ENCODE measurements at regions not wholly inside any gene's neighbourhood (a gene's known extent, or its start where the extent isn't known, plus 50 kb on each side); places are given as distances from the start of the nearest gene placed in this dataset.
"Not testable (repeated sequence)": the region's sequence is repeated elsewhere in the genome, so short reads cannot be mapped to it uniquely, and the experiment has no call there.

DNA sequence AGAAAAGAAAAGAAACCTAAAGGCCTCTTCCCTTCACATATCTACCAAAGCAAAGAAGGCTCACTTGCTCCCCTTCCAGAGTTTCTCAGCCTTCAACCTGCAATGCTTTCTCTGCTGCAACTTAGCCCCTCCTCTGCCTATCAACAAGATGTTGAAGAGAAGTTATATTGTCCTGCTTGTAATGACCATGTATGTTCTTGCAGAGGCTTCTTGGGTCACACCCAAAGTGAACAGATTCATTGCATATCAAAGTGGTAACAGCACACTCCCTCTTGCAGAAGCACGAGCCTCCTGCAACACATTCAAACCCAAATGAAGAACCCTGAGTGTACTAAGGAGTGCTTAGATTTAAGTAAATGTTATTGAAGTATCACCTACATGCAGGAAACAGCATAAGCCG is 494.3 kb downstream of the NTRK2 start:
- H3K4me3 ChIP-seq (ENCODE audit: low read length), result no peak overlapping the region
- H3K27ac ChIP-seq (ENCODE audit: low read length), result no peak overlapping the region
- no peaks in the 10 kb centered on the region for H3K9me3 ChIP-seq (ENCODE audit: control insufficient read depth, low read depth, low read length)
- H3K27me3 ChIP-seq (ENCODE audit: control insufficient read depth, insufficient read depth, low read length), result no peaks in the 10 kb centered on the region
- H3K4me1 ChIP-seq (ENCODE audit: control insufficient read depth, low read depth, low read length), result peaks cover 9% of the 10 kb centered on the region
- no peak overlapping the region for H3K9ac ChIP-seq (ENCODE audit: low read length)
- no peaks in the 10 kb centered on the region for H3K36me3 ChIP-seq (ENCODE audit: control insufficient read depth, low read depth, low read length)

DNA sequence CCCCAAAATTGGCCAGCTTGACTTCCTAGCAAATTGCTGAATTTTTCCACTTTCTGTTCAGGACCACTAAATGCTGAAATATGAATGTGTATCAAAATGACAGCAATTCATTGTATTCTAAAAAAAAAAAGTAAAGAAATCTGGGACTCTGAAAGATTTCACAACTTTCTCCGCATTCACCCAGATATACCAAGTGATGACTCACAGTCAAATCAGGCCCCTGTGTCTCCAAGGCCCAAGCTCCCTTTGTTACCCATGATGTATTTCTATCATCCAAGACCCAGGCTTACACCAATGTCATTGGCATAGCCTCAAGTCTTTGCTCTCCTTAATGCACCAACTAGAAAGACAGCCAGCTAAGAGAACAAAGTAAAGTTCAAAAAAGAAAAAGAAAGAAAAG is 493.9 kb downstream of the NTRK2 start:
- Histone ChIP-seq H3K9me3 (ENCODE audit: control insufficient read depth, low read depth, low read length) (no peaks in the 10 kb centered on the region), H3K4me1 (ENCODE audit: control insufficient read depth, low read depth, low read length) (peaks cover 11% of the 10 kb centered on the region), H3K27me3 (ENCODE audit: control insufficient read depth, insufficient read depth, low read length) (no peaks in the 10 kb centered on the region), H3K27ac (ENCODE audit: low read length) (no peak overlapping the region), H3K4me3 (ENCODE audit: low read length) (no peak overlapping the region), H3K36me3 (ENCODE audit: control insufficient read depth, low read depth, low read length) (no peaks in the 10 kb centered on the region), H3K9ac (ENCODE audit: low read length) (no peak overlapping the region)

DNA sequence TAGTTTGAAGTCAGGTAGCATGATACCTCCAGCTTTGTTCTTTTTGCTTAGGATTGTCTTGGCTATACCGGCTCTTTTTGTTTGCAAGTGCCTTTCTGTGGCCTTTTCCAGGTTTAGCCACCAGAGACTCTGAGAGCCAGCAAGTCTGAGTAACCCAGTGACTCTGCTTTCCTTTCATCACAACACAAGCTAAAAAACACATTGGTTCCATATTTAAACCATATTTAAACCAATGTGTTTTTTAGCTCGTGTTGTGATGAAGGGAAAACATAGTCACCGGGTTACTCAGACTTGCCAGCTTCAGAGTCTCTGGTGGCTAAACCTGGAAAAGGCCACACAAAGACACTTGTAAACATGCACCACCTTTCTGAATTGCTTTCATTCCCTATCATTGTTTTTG is 493.3 kb downstream of the NTRK2 start:
- Histone ChIP-seq H3K27me3 (ENCODE audit: control insufficient read depth, insufficient read depth, low read length) (no peaks in the 10 kb centered on the region), H3K4me3 (ENCODE audit: low read length) (no peak overlapping the region), H3K9ac (ENCODE audit: low read length) (no peak overlapping the region), H3K36me3 (ENCODE audit: control insufficient read depth, low read depth, low read length) (no peaks in the 10 kb centered on the region), H3K4me1 (ENCODE audit: control insufficient read depth, low read depth, low read length) (peaks cover 13% of the 10 kb centered on the region), H3K9me3 (ENCODE audit: control insufficient read depth, low read depth, low read length) (no peaks in the 10 kb centered on the region), H3K27ac (ENCODE audit: low read length) (no peak overlapping the region)

DNA sequence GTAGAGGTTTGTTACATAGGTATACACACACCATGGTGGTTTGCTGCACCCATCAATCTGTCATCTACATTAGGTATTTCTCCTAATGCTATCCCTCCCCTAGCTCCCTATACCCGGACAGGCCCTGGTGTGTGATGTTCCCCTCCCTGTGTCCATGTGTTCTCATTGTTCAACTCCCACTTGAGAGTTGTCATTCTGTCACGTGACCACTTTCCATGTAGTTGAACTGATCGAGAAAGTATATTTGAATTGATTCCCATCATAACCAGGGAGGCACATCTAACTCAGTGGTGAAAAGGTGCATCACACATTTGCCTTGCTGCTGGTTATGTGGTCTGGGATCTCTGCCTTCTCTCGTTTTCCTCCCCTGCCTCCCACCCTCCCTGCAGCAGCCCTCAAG is 491.4 kb downstream of the NTRK2 start:
- H3K9me3 ChIP-seq (ENCODE audit: control insufficient read depth, low read depth, low read length); H3K9ac ChIP-seq (ENCODE audit: low read length); H3K4me3 ChIP-seq (ENCODE audit: low read length); H3K4me1 ChIP-seq (ENCODE audit: control insufficient read depth, low read depth, low read length); H3K27me3 ChIP-seq (ENCODE audit: control insufficient read depth, insufficient read depth, low read length); H3K36me3 ChIP-seq (ENCODE audit: control insufficient read depth, low read depth, low read length); H3K27ac ChIP-seq (ENCODE audit: low read length): not testable (repeated sequence)

DNA sequence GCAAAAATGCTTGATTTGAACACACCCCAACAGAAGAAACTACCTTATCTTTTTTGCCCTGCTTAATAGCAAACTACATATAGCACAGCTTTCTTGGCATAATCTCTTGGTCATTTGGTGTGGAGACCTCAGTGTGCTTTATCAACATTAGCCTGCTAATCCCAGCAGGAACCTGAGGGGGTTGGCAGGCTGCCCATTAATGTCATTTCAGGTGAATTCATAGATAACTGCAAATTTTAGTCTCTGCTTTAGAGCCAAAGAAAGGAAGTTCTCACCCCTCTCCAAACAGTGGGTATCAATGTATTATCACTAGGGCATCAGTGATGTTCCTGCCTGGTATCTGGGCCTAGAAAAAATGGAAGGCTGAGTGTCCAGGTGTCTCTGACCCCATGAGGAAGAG is 489.0 kb downstream of the NTRK2 start:
- H3K9ac ChIP-seq (ENCODE audit: low read length), result no peak overlapping the region
- H3K27ac ChIP-seq (ENCODE audit: low read length), result no peak overlapping the region
- H3K4me1 ChIP-seq (ENCODE audit: control insufficient read depth, low read depth, low read length), result peaks cover 8% of the 10 kb centered on the region
- no peaks in the 10 kb centered on the region for H3K9me3 ChIP-seq (ENCODE audit: control insufficient read depth, low read depth, low read length)
- no peaks in the 10 kb centered on the region for H3K27me3 ChIP-seq (ENCODE audit: control insufficient read depth, insufficient read depth, low read length)
- no peaks in the 10 kb centered on the region for H3K36me3 ChIP-seq (ENCODE audit: control insufficient read depth, low read depth, low read length)
- H3K4me3 ChIP-seq (ENCODE audit: low read length), result no peak overlapping the region

DNA sequence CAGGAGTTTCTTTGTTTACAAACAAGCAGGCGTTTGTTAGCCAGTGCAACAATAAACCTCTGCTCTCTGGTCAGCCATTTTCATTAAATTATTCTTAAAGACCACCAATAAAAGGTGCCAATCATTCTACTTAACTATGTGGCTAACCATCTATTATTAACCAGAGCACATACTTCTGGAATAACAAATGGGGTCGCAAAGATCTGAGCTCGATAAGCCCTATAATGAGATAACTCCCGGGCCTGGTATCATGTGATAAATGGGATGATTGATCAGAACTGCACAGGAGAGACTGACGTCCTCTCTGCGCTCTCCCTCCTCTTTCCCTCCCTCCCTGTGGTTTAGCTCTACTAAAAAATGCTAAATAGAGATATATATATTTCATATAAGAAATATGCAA is 488.2 kb downstream of the NTRK2 start:
- Histone ChIP-seq H3K36me3 (ENCODE audit: control insufficient read depth, low read depth, low read length) (no peaks in the 10 kb centered on the region), H3K27me3 (ENCODE audit: control insufficient read depth, insufficient read depth, low read length) (no peaks in the 10 kb centered on the region), H3K27ac (ENCODE audit: low read length) (no peak overlapping the region), H3K9me3 (ENCODE audit: control insufficient read depth, low read depth, low read length) (no peaks in the 10 kb centered on the region), H3K4me3 (ENCODE audit: low read length) (no peak overlapping the region), H3K9ac (ENCODE audit: low read length) (no peak overlapping the region), H3K4me1 (ENCODE audit: control insufficient read depth, low read depth, low read length) (peaks cover 8% of the 10 kb centered on the region)

DNA sequence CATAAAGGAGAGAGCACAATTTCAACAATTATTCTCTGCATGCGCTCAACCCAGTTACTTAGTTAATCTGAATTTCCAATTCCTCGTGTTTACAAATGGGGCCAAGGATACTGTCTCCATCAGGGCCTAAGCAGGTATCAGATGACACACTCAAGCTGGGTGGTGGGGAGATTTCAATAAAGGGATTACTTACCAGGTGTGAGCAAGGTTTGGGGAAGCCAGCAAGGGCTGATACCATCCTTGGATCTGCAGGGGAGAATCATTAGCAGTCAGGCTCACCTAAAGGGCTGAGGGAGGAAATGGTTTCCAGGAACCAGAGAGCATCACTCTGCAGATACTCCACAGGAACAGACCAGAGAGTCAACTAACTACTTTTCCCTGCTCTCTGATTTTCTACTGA is 487.1 kb downstream of the NTRK2 start:
- Histone ChIP-seq H3K36me3 (ENCODE audit: control insufficient read depth, low read depth, low read length) (no peaks in the 10 kb centered on the region), H3K9ac (ENCODE audit: low read length) (no peak overlapping the region), H3K9me3 (ENCODE audit: control insufficient read depth, low read depth, low read length) (no peaks in the 10 kb centered on the region), H3K27me3 (ENCODE audit: control insufficient read depth, insufficient read depth, low read length) (no peaks in the 10 kb centered on the region), H3K4me1 (ENCODE audit: control insufficient read depth, low read depth, low read length) (peaks cover 8% of the 10 kb centered on the region), H3K4me3 (ENCODE audit: low read length) (no peak overlapping the region), H3K27ac (ENCODE audit: low read length) (no peak overlapping the region)

DNA sequence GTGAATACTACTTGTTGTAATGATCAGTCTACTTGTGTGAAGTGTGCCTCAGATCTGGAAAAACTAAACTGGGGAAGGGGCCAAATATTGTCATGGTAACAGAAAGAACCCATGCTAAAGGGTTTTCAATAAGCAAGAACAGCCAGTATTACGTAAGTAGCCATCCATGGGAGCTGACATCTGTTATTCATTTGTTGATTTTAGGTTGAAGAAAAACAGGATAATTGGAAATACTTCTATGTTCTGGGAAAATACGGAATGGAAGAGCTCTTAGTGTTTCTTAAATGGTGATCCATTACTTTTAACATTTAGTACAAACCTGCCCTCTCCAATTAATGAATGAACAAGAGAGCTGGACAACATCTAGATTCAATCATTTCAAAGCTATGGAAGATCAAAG is 485.8 kb downstream of the NTRK2 start:
- no peaks in the 10 kb centered on the region for H3K36me3 ChIP-seq (ENCODE audit: control insufficient read depth, low read depth, low read length)
- H3K4me1 ChIP-seq (ENCODE audit: control insufficient read depth, low read depth, low read length), result peaks cover 8% of the 10 kb centered on the region
- no peaks in the 10 kb centered on the region for H3K9me3 ChIP-seq (ENCODE audit: control insufficient read depth, low read depth, low read length)
- H3K27ac ChIP-seq (ENCODE audit: low read length), result no peak overlapping the region
- no peak overlapping the region for H3K9ac ChIP-seq (ENCODE audit: low read length)
- no peak overlapping the region for H3K4me3 ChIP-seq (ENCODE audit: low read length)
- H3K27me3 ChIP-seq (ENCODE audit: control insufficient read depth, insufficient read depth, low read length), result no peaks in the 10 kb centered on the region

DNA sequence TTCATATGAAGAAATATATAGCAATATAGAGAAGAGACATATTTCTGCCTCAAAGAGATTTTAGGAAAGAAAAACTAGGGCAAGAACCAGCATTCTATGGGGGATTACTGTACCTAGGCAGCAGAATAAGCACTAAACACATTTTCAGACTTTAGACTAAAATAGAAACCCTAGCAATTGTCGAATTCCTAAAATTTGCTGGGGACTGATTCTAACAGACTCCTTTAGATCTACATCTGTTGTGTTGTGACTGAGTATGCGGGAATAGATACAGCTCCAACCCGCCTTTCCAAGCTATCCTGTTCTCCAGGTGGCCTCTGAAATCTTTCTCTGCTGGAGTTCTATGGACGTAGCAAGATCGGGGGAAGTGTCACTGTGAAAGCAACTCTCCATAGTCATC is 482.2 kb downstream of the NTRK2 start:
- Histone ChIP-seq H3K27me3 (ENCODE audit: control insufficient read depth, insufficient read depth, low read length) (no peaks in the 10 kb centered on the region), H3K9me3 (ENCODE audit: control insufficient read depth, low read depth, low read length) (no peaks in the 10 kb centered on the region), H3K36me3 (ENCODE audit: control insufficient read depth, low read depth, low read length) (no peaks in the 10 kb centered on the region), H3K4me1 (ENCODE audit: control insufficient read depth, low read depth, low read length) (no peaks in the 10 kb centered on the region), H3K27ac (ENCODE audit: low read length) (no peak overlapping the region), H3K9ac (ENCODE audit: low read length) (no peak overlapping the region), H3K4me3 (ENCODE audit: low read length) (no peak overlapping the region)

DNA sequence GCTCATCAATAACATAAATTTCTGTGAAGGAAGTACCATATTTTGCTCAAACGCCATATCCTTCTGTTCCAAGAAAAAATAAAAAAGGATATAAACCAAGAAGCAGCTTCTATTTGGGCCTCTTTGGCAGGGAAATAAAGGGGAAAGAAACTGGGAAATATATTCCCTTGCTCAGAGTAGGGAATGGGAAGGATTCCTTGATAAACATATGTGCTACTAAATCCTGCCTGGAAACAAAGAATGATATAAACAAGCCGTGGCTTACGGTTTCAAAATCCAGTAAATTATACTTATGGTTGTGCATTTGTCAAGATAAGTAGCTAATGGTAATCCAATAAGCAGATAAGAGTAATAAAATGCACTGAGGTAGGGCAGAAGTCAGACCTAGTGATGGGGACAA is 481.6 kb downstream of the NTRK2 start:
- Histone ChIP-seq H3K36me3 (ENCODE audit: control insufficient read depth, low read depth, low read length) (no peaks in the 10 kb centered on the region), H3K27ac (ENCODE audit: low read length) (no peak overlapping the region), H3K9ac (ENCODE audit: low read length) (no peak overlapping the region), H3K4me3 (ENCODE audit: low read length) (no peak overlapping the region), H3K27me3 (ENCODE audit: control insufficient read depth, insufficient read depth, low read length) (no peaks in the 10 kb centered on the region), H3K9me3 (ENCODE audit: control insufficient read depth, low read depth, low read length) (no peaks in the 10 kb centered on the region), H3K4me1 (ENCODE audit: control insufficient read depth, low read depth, low read length) (no peaks in the 10 kb centered on the region)

DNA sequence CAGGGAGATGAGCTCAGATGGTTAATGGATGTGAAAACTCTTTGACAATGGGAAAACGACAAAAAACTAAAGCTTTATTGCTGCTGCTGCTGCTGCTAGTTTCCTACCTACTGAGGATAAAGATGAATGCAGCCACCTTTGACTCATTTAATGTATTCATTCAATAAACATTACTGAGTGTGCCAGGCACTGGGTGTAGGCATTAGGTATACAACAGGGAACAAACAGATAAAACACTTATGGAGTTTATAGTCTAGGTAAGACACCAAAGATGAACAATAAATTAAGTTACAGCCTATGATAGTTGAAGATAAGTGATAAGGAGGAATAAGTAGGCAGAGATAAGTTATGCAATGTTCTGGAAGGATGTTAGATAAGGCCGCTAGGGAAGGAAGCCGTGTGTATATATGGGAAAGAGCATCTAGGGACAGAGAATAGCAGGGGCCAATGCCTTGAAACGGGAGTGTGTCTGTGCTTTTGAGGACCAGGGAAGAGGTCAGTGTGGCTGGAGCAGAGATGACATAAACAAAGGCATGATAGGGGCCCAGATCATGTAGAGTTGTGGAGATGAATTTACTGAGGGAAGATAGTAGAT is 477.6 kb downstream of the NTRK2 start:
- Histone ChIP-seq H3K27me3 (ENCODE audit: control insufficient read depth, insufficient read depth, low read length) (no peaks in the 10 kb centered on the region), H3K27ac (ENCODE audit: low read length) (no peak overlapping the region), H3K9me3 (ENCODE audit: control insufficient read depth, low read depth, low read length) (no peaks in the 10 kb centered on the region), H3K4me1 (ENCODE audit: control insufficient read depth, low read depth, low read length) (no peaks in the 10 kb centered on the region), H3K9ac (ENCODE audit: low read length) (no peak overlapping the region), H3K4me3 (ENCODE audit: low read length) (no peak overlapping the region), H3K36me3 (ENCODE audit: control insufficient read depth, low read depth, low read length) (no peaks in the 10 kb centered on the region)

DNA sequence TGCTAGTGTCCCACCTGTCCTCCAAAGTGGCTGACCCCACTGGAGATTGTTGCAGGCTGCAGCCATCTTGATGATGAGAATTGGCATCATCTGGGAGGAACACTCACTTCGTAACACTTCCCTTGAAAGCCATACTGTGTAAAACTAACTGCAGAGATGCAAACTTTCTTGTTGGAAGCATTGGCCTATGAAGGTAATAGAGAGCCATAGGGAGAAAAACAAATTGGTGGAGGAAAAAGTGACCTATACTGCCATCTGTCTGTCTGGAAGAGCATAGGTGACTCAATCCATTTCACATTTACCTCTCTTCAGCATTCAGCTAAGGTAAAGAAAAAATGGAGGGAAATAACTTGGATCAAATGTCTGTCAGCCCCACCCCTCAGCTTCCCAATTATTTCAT is 473.4 kb downstream of the NTRK2 start:
- no peak overlapping the region for H3K4me3 ChIP-seq (ENCODE audit: low read length)
- H3K9ac ChIP-seq (ENCODE audit: low read length), result no peak overlapping the region
- no peaks in the 10 kb centered on the region for H3K27me3 ChIP-seq (ENCODE audit: control insufficient read depth, insufficient read depth, low read length)
- no peaks in the 10 kb centered on the region for H3K9me3 ChIP-seq (ENCODE audit: control insufficient read depth, low read depth, low read length)
- H3K36me3 ChIP-seq (ENCODE audit: control insufficient read depth, low read depth, low read length), result no peaks in the 10 kb centered on the region
- no peak overlapping the region for H3K27ac ChIP-seq (ENCODE audit: low read length)
- H3K4me1 ChIP-seq (ENCODE audit: control insufficient read depth, low read depth, low read length), result no peaks in the 10 kb centered on the region
